ENCODE measurements at regions not wholly inside any gene's neighbourhood (a gene's known extent, or its start where the extent isn't known, plus 50 kb on each side); places are given as distances from the start of the nearest gene placed in this dataset.

DNA sequence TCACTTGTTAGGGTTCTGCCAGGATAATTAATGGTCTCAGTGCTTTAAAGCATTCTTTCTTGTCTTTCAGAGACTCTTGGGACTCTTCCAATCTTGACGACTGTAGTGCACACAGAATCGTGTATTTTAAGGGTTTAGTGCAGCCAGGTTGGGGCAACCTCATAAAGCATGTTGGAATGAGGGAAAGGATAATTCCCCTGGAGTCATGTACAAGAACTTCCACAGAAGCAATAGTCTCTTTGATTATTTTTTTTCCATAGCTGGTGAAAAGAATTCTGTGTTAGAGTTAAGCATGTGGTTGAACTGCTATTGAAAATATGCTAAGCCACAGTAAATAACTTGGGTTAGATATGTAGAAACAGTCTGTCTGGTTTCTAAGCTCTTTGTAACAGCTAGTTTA, 246.8 kb upstream of the DAAM1 start:
- no peak for DNase-seq
- POLR2A ChIA-PET, result no interaction called here
- Mint-ChIP-seq H3K36me3 (ENCODE audit: insufficient read depth, unreplicated experiment) (no peaks in the 10 kb centered on the region), H3K9me3 (ENCODE audit: unreplicated experiment) (peaks cover 7% of the 10 kb centered on the region), H3K27ac (ENCODE audit: unreplicated experiment) (no peak overlapping the region), H3K4me1 (ENCODE audit: low read depth, unreplicated experiment) (peaks cover 17% of the 10 kb centered on the region), H3K27me3 (ENCODE audit: insufficient read depth, unreplicated experiment) (no peaks in the 10 kb centered on the region), H3K4me3 (ENCODE audit: unreplicated experiment) (no peak overlapping the region)
- H3K4me3 ChIP-seq (ENCODE audit: low read depth, low read length), result no peak overlapping the region
- no peaks in the 10 kb centered on the region for H3K27me3 ChIP-seq (replicated peaks; ENCODE audit: control insufficient read depth, insufficient read depth, low read length)
- intact Hi-C loops (cut with micrococcal nuclease; ENCODE audit: unreplicated experiment), result no loop called here
- BruUV-seq (replicated peaks), result no TSS peak
- CTCF ChIA-PET, result no interaction called here
- no peaks in the 10 kb centered on the region for H3K4me1 ChIP-seq
- TF ChIP-seq, protein P1, sequence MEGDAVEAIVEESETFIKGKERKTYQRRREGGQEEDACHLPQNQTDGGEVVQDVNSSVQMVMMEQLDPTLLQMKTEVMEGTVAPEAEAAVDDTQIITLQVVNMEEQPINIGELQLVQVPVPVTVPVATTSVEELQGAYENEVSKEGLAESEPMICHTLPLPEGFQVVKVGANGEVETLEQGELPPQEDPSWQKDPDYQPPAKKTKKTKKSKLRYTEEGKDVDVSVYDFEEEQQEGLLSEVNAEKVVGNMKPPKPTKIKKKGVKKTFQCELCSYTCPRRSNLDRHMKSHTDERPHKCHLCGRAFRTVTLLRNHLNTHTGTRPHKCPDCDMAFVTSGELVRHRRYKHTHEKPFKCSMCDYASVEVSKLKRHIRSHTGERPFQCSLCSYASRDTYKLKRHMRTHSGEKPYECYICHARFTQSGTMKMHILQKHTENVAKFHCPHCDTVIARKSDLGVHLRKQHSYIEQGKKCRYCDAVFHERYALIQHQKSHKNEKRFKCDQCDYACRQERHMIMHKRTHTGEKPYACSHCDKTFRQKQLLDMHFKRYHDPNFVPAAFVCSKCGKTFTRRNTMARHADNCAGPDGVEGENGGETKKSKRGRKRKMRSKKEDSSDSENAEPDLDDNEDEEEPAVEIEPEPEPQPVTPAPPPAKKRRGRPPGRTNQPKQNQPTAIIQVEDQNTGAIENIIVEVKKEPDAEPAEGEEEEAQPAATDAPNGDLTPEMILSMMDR (IDR thresholded peaks at IDR 0.05; ENCODE audit: insufficient read depth in 1 of 2, low read depth in 1 of 2, low read length in 1 of 2, severe bottlenecking in 1 of 2, unreplicated experiment in 1 of 2), result no peak
- H3K36me3 ChIP-seq (ENCODE audit: control insufficient read depth, insufficient read depth, low read length), result no peaks in the 10 kb centered on the region
- H3K9me3 ChIP-seq, result no peaks in the 10 kb centered on the region

DNA sequence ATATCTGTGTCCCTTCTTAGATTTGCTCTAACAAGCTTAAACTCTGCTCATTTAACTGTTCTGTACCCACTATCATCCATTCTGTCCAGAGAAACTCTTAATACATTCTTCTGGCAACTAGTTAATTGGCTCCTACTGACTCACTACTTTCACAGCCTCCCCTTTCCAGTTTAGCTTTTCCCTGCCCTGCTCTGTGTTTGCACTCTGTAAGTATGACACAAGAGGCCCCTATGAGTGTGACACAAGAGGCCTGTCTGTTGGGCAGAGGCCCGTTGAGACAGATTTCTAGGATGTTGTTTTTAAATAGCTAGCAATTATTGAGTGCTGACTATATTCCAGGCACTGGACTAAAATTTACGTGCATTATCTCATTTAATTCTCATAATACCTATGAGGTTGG, 246.0 kb upstream of the DAAM1 start:
- CTCF ChIA-PET, result no interaction called here
- Histone ChIP-seq H3K9me3 (no peaks in the 10 kb centered on the region), H3K27me3 (replicated peaks; ENCODE audit: control insufficient read depth, insufficient read depth, low read length) (no peaks in the 10 kb centered on the region; the same call in 1 of the 2 replicates), H3K4me1 (no peaks in the 10 kb centered on the region), H3K4me3 (ENCODE audit: low read depth, low read length) (no peak overlapping the region), H3K36me3 (ENCODE audit: control insufficient read depth, insufficient read depth, low read length) (no peaks in the 10 kb centered on the region)
- Mint-ChIP-seq H3K27ac (ENCODE audit: unreplicated experiment) (no peak overlapping the region), H3K4me1 (ENCODE audit: low read depth, unreplicated experiment) (peaks cover 17% of the 10 kb centered on the region), H3K36me3 (ENCODE audit: insufficient read depth, unreplicated experiment) (no peaks in the 10 kb centered on the region), H3K27me3 (ENCODE audit: insufficient read depth, unreplicated experiment) (no peaks in the 10 kb centered on the region), H3K9me3 (ENCODE audit: unreplicated experiment) (no peaks in the 10 kb centered on the region), H3K4me3 (ENCODE audit: unreplicated experiment) (no peak overlapping the region)
- BruUV-seq (replicated peaks), result no TSS peak
- TF ChIP-seq, protein P1 (IDR thresholded peaks at IDR 0.05; ENCODE audit: insufficient read depth in 1 of 2, low read depth in 1 of 2, low read length in 1 of 2, severe bottlenecking in 1 of 2, unreplicated experiment in 1 of 2), result no peak
- DNase-seq, result no peak
- POLR2A ChIA-PET, result no interaction called here
- intact Hi-C loops (cut with micrococcal nuclease; ENCODE audit: unreplicated experiment), result no loop called here

DNA sequence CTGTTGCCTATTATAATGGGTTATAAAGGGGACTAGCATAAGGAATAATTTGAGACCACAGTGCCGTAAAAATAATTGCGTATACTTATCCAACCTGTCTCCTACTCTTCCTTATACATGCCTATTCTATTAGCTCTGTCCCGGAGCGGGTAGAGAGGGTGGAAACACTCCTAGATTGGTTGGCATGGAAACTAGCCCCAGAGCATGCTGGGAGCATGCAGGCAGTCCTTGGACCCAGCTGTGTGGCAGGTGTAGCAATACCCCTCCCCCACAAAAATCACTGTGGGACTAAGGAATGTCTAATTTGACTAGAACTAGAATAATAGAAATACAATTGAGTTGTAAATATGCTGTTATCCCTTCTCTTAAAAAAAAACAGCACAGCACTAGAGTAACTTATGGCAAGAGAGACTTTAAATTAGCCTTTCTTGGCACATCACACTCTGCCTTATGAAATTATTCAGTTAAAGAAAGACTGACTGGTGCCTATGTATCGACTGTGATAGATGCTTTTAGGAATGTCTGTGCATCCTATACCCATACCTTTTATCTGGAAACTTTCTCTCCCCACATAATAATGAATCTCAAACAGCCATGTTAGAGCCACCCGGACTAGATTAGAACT, 244.0 kb upstream of the DAAM1 start:
- peaks cover 17% of the 10 kb centered on the region for H3K4me1 Mint-ChIP-seq (ENCODE audit: low read depth, unreplicated experiment)
- no peak overlapping the region for H3K4me3 Mint-ChIP-seq (ENCODE audit: unreplicated experiment)
- TF ChIP-seq, protein P1 (IDR thresholded peaks at IDR 0.05; ENCODE audit: insufficient read depth in 1 of 2, low read depth in 1 of 2, low read length in 1 of 2, severe bottlenecking in 1 of 2, unreplicated experiment in 1 of 2), result no peak
- Histone ChIP-seq H3K9me3 (no peaks in the 10 kb centered on the region), H3K4me3 (ENCODE audit: low read depth, low read length) (no peak overlapping the region), H3K36me3 (ENCODE audit: control insufficient read depth, insufficient read depth, low read length) (no peaks in the 10 kb centered on the region), H3K4me1 (no peaks in the 10 kb centered on the region), H3K27me3 (replicated peaks; ENCODE audit: control insufficient read depth, insufficient read depth, low read length) (no peaks in the 10 kb centered on the region; the same call in none of the 2 replicates)
- no TSS peak for BruUV-seq (replicated peaks)
- no peaks in the 10 kb centered on the region for H3K36me3 Mint-ChIP-seq (ENCODE audit: insufficient read depth, unreplicated experiment)
- peaks cover 2% of the 10 kb centered on the region for H3K27me3 Mint-ChIP-seq (ENCODE audit: insufficient read depth, unreplicated experiment)
- DNase-seq, result peak; percentile 10 to 40
- ChIA-PET CTCF (no interaction called here), POLR2A (no interaction called here)
- H3K27ac Mint-ChIP-seq (ENCODE audit: unreplicated experiment), result no peak overlapping the region
- no peaks in the 10 kb centered on the region for H3K9me3 Mint-ChIP-seq (ENCODE audit: unreplicated experiment)
- intact Hi-C loops (cut with micrococcal nuclease; ENCODE audit: unreplicated experiment), result no loop called here
